HepG2 (cell line): ENCODE measurements at regions not wholly inside any gene's neighbourhood (a gene's known extent, or its start where the extent isn't known, plus 50 kb on each side); places are given as distances from the start of the nearest gene placed in this dataset.

Experiments
- ATAC-seq: fragments of 200-7000 bp; cut with Tn5 transposase; 3 replicates; pipeline ENCODE4 v1.9.1; 2020; ENCODE audit warnings: mild to moderate bottlenecking, moderate library complexity
- BruUV-seq: library from RNA; stranded (reverse); fragments of 400-500 nt; replicated peaks from 2 replicates; lab custom pipeline; 2021; lab: Mats Ljungman, UMichigan
- CTCF ChIA-PET: fragments of 300-600 bp; formaldehyde crosslinking; extraction: SDS; loops from one replicate; lab custom pipeline; 2021; ENCODE audit warnings: low total read pairs, inconsistent platforms, low intra/inter-chr PET ratio; lab: Yijun Ruan, JAX
- POLR2A ChIA-PET: fragments of 350-600 bp; sonication (Branson Sonifier 250); formaldehyde crosslinking; loops from one replicate; lab custom pipeline; 2020; ENCODE audit warnings: antibody characterized with exemption, inconsistent platforms; lab: Yijun Ruan, JAX
- DNase-seq: peaks from one replicate; pipeline ENCODE4 v3.0.0-alpha.2; 2015; ENCODE audit warnings: low spot score
- FAIRE-seq: peaks from 3 replicates; lab custom pipeline; 2011; peaks lifted over from hg19 to GRCh38; lab: Jason Lieb, UNC
- H2AFZ ChIP-seq: one replicate; pipeline ENCODE4 v1.6.1; 2011; ENCODE audit warnings: low read length, inconsistent platforms
- H3K27ac ChIP-seq: fragments of 300-600 bp; 3 replicates; pipeline ENCODE4 v1.8.0; 2011; ENCODE audit warnings: mixed run types, mild to moderate bottlenecking, mixed read lengths, low read length, inconsistent platforms; ENCODE audit not compliant: insufficient read depth; ENCODE audit errors: extremely low read length
- H3K27me3 ChIP-seq, 2 experiments: fragments of 200-600 bp in 1 of 2; 2 replicates in 1 of 2; 3 replicates in 1 of 2; pipeline versions ENCODE4 v1.6.0 to v1.8.0; 2011; ENCODE audit warnings: low read length in 2 of 2, mild to moderate bottlenecking in 2 of 2, moderate library complexity in 2 of 2, inconsistent platforms in 1 of 2; ENCODE audit not compliant: insufficient read depth in 2 of 2, control insufficient read depth in 1 of 2
- H3K36me3 ChIP-seq, 2 experiments: fragments of 200-600 bp in 1 of 2; replicated peaks in 1 of 2; 2 replicates in 1 of 2; 3 replicates in 1 of 2; pipeline versions ENCODE4 v1.5.1 to v1.8.0; 2011; ENCODE audit warnings: low read length in 2 of 2, inconsistent platforms in 1 of 2; ENCODE audit not compliant: insufficient read depth in 2 of 2, control insufficient read depth in 1 of 2
- H3K4me1 ChIP-seq: 2 replicates; pipeline ENCODE4 v1.5.1; 2012; ENCODE audit warnings: low read length, inconsistent platforms; ENCODE audit not compliant: insufficient read depth
- H3K4me2 ChIP-seq: 2 replicates; pipeline ENCODE4 v1.6.0; 2011; ENCODE audit warnings: low read depth, low read length, inconsistent platforms
- H3K4me3 ChIP-seq, 3 experiments: fragments of 200-600 bp in 1 of 3; sonication (generic), shearing (Covaris generic) in 1 of 3; replicated peaks in 1 of 3; 2 replicates each; pipeline ENCODE4 v1.5.1; 2011 to 2016; ENCODE audit warnings: low read length in 3 of 3, inconsistent platforms in 2 of 3, low read depth in 2 of 3, mild to moderate bottlenecking in 2 of 3, control low read depth in 1 of 3, mixed read lengths in 1 of 3; ENCODE audit not compliant: insufficient read depth in 1 of 3
- H3K79me2 ChIP-seq: one replicate; pipeline ENCODE4 v1.6.1; 2011; ENCODE audit warnings: low read length, inconsistent platforms; ENCODE audit not compliant: insufficient read depth
- H3K9ac ChIP-seq: 2 replicates; pipeline ENCODE4 v1.6.0; 2011; ENCODE audit warnings: mild to moderate bottlenecking, low read depth, low read length, inconsistent platforms; ENCODE audit not compliant: insufficient read depth
- H3K9me3 ChIP-seq: 2 replicates; pipeline ENCODE4 v1.5.1; 2012; ENCODE audit warnings: mild to moderate bottlenecking, low read length
- H4K20me1 ChIP-seq: 2 replicates; pipeline ENCODE4 v1.6.0; 2011; ENCODE audit warnings: inconsistent platforms, mild to moderate bottlenecking, low read length, moderate library complexity; ENCODE audit not compliant: insufficient read depth
- LCORL ChIP-seq, 2 experiments: fragments of 450-650 bp in 1 of 2; sonication (generic) in 1 of 2; formaldehyde crosslinking in 1 of 2; IDR thresholded peaks; 2 replicates each; pipeline versions ENCODE4 v1.5.0 to v1.6.1; 2017 to 2020; ENCODE audit warnings: antibody characterized with exemption in 1 of 2, missing genetic modification reagents in 1 of 2
- ZBTB21 ChIP-seq: sonication (generic); formaldehyde crosslinking; IDR thresholded peaks from 2 replicates; pipeline ENCODE4 v1.4.0; 2020; ENCODE audit warnings: missing genetic modification reagents
- ZNF629 ChIP-seq: sonication (generic); formaldehyde crosslinking; conservative IDR thresholded peaks from 2 replicates; pipeline ENCODE4 v1.5.0; 2020; ENCODE audit warnings: missing genetic modification reagents
- WGBS: methylation state at CpG from one replicate; pipeline ENCODE4 v1.1.6; 2017; ENCODE audit warnings: low lambda C conversion rate; 5-methylcytosine and 5-hydroxymethylcytosine counted together
- in situ Hi-C: cut with HindIII; loops from 2 replicates; pipeline ENCODE4 v1.10.0; 2017; ENCODE audit warnings: low pct_unique_long_range_greater_than_20kb; ENCODE audit not compliant: extremely low pct_ligation_motif_present
- intact Hi-C: fragments of 100-400 bp; cut with micrococcal nuclease; formaldehyde crosslinking; loops from one replicate; pipeline ENCODE4 v1.10.0; 2022; ENCODE audit not compliant: unreplicated experiment
- TF ChIP-seq, protein P1 (sequence below): sonication (generic); formaldehyde crosslinking; IDR thresholded peaks from 2 replicates; pipeline ENCODE4 v1.8.0; 2022; ENCODE audit warnings: missing genetic modification reagents, mild to moderate bottlenecking, borderline replicate concordance
- TF ChIP-seq, protein P2 (sequence below): sonication (generic); formaldehyde crosslinking; IDR thresholded peaks from 2 replicates; pipeline ENCODE4 v1.4.0; 2020; ENCODE audit warnings: missing genetic modification reagents, borderline replicate concordance
- TF ChIP-seq, protein P3 (sequence below): sonication (generic); formaldehyde crosslinking; IDR thresholded peaks from 2 replicates; pipeline ENCODE4 v1.5.0; 2020; ENCODE audit warnings: missing genetic modification reagents

DNA sequence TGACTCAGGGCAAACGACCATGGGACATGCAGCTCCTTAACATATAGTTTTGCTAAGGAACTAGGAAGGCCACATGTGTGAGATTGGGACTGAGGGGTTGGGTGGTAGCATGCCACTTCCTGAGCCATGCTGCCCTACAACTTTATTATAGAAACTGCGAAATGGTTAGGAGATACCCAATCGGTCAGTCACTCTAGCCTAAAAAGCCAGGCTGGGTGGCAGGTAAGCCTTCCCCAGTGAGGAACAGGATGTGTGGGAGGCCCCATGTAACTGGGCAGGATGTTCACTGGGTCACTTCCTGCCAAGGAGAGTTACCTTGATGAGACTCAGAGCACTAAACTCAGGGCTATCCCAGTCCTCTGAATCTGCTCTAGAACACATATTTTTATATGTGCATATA lies 123.5 kb downstream of the MAP3K7 start:
- ChIA-PET CTCF (no interaction called here), POLR2A (no interaction called here)
- H3K36me3 ChIP-seq: no peaks in the 10 kb centered on the region
- TF ChIP-seq, protein P1, sequence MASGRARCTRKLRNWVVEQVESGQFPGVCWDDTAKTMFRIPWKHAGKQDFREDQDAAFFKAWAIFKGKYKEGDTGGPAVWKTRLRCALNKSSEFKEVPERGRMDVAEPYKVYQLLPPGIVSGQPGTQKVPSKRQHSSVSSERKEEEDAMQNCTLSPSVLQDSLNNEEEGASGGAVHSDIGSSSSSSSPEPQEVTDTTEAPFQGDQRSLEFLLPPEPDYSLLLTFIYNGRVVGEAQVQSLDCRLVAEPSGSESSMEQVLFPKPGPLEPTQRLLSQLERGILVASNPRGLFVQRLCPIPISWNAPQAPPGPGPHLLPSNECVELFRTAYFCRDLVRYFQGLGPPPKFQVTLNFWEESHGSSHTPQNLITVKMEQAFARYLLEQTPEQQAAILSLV (CRISPR knock-in tag): no peak
- TF ChIP-seq LCORL (IDR thresholded peaks at IDR 0.05): no peak
- TF ChIP-seq LCORL (CRISPR knock-in tag; IDR thresholded peaks at IDR 0.05): no peak
- TF ChIP-seq, protein P2, sequence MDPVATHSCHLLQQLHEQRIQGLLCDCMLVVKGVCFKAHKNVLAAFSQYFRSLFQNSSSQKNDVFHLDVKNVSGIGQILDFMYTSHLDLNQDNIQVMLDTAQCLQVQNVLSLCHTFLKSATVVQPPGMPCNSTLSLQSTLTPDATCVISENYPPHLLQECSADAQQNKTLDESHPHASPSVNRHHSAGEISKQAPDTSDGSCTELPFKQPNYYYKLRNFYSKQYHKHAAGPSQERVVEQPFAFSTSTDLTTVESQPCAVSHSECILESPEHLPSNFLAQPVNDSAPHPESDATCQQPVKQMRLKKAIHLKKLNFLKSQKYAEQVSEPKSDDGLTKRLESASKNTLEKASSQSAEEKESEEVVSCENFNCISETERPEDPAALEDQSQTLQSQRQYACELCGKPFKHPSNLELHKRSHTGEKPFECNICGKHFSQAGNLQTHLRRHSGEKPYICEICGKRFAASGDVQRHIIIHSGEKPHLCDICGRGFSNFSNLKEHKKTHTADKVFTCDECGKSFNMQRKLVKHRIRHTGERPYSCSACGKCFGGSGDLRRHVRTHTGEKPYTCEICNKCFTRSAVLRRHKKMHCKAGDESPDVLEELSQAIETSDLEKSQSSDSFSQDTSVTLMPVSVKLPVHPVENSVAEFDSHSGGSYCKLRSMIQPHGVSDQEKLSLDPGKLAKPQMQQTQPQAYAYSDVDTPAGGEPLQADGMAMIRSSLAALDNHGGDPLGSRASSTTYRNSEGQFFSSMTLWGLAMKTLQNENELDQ (CRISPR knock-in tag): no peak
- no peak for TF ChIP-seq ZNF629 (CRISPR knock-in tag)
- TF ChIP-seq ZBTB21 (CRISPR knock-in tag): no peak
- TF ChIP-seq, protein P3, sequence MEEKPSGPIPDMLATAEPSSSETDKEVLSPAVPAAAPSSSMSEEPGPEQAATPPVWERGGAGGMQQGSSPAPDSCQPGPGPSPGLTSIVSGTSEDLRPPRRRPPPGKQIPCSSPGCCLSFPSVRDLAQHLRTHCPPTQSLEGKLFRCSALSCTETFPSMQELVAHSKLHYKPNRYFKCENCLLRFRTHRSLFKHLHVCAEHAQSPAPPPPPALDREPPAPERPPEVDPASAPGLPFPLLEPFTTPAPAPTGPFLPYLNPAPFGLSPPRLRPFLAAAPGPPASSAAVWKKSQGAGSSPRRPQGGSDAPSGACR: no peak
- H3K4me3 ChIP-seq: no peak overlapping the region
- 58% methylated on average over 3 of the region's 3 CpGs for WGBS
- H3K9me3 ChIP-seq: no peaks in the 10 kb centered on the region
- H3K27me3 ChIP-seq: no peaks in the 10 kb centered on the region; a peak in 1 of 5 replicates
- no peak overlapping the region for H2AFZ ChIP-seq
- DNase-seq (no peak), ATAC-seq (no peak), FAIRE-seq (no peak)
- no peak overlapping the region for H3K4me2 ChIP-seq
- no peak overlapping the region for H3K27ac ChIP-seq
- H3K79me2 ChIP-seq: no peaks in the 10 kb centered on the region
- no TSS peak for BruUV-seq
- intact Hi-C loops (no loop called here), in situ Hi-C loops (no loop called here)
- H3K9ac ChIP-seq: no peak overlapping the region
- no peaks in the 10 kb centered on the region for H3K4me1 ChIP-seq
- H4K20me1 ChIP-seq: no peaks in the 10 kb centered on the region
